ENCODE measurements at regions not wholly inside any gene's neighbourhood (a gene's known extent, or its start where the extent isn't known, plus 50 kb on each side); places are given as distances from the start of the nearest gene placed in this dataset.

- no peaks in the 10 kb centered on the region for H3K4me1 ChIP-seq (ENCODE audit: control insufficient read depth in 4 of 4, insufficient read depth in 4 of 4, low read length in 3 of 4)
- 85% methylated on average over 5 of the region's 5 CpGs for WGBS
- TF ChIP-seq RXRA (IDR thresholded peaks at IDR 0.05) (no peak), HNF4A (conservative IDR thresholded peaks at IDR 0.05) (no peak), GABPA (IDR thresholded peaks at IDR 0.05 in 1 of 2, conservative IDR thresholded peaks at IDR 0.05 in 1 of 2) (no peak), SP1 (IDR thresholded peaks at IDR 0.05) (no peak), YY1 (IDR thresholded peaks at IDR 0.05) (no peak), ATF3 (IDR thresholded peaks at IDR 0.05) (no peak), REST (IDR thresholded peaks at IDR 0.05) (no peak), NR2F2 (IDR thresholded peaks at IDR 0.05) (no peak), FOXA1 (IDR thresholded peaks at IDR 0.05) (no peak), FOXA2 (IDR thresholded peaks at IDR 0.05) (no peak), MAX (IDR thresholded peaks at IDR 0.05) (no peak), EGR1 (IDR thresholded peaks at IDR 0.05; ENCODE audit: low read depth in 2 of 2) (no peak), ZBTB33 (IDR thresholded peaks at IDR 0.05) (no peak), JUND (IDR thresholded peaks at IDR 0.05) (no peak), HNF4G (IDR thresholded peaks at IDR 0.05) (no peak)
- H3K27me3 ChIP-seq (ENCODE audit: control insufficient read depth in 4 of 4, insufficient read depth in 4 of 4, low read length in 3 of 4), result no peaks in the 10 kb centered on the region
- no peak overlapping the region for H3K27ac ChIP-seq (ENCODE audit: low read depth in 1 of 2, low read length in 2 of 2)
- no peak overlapping the region for H3K9ac ChIP-seq (ENCODE audit: low read depth in 1 of 2, low read length in 2 of 2)
- H3K9me3 ChIP-seq (ENCODE audit: control insufficient read depth in 4 of 4, low read length in 3 of 4), result no peaks in the 10 kb centered on the region
- no peak overlapping the region for H3K4me3 ChIP-seq (ENCODE audit: low read depth in 1 of 3, low read length in 3 of 3)
- no peaks in the 10 kb centered on the region for H3K36me3 ChIP-seq (ENCODE audit: control insufficient read depth in 4 of 4, insufficient read depth in 3 of 4, low read depth in 1 of 4, low read length in 3 of 4)
- no peak for DNase-seq (ENCODE audit: low spot score)
Measured at GRCh38 chr4:141395919-141396318, 175.2 kb downstream of the ZNF330 start.

GRCh38 chr4:141402712-141403111 lies 182.0 kb downstream of the ZNF330 start:
- no peak for DNase-seq (ENCODE audit: low spot score)
- Histone ChIP-seq H3K4me1 (ENCODE audit: control insufficient read depth in 4 of 4, insufficient read depth in 4 of 4, low read length in 3 of 4) (no peaks in the 10 kb centered on the region), H3K9ac (ENCODE audit: low read depth in 1 of 2, low read length in 2 of 2) (no peak overlapping the region), H3K27me3 (ENCODE audit: control insufficient read depth in 4 of 4, insufficient read depth in 4 of 4, low read length in 3 of 4) (no peaks in the 10 kb centered on the region), H3K9me3 (ENCODE audit: control insufficient read depth in 4 of 4, low read length in 3 of 4) (no peaks in the 10 kb centered on the region), H3K27ac (ENCODE audit: low read depth in 1 of 2, low read length in 2 of 2) (no peak overlapping the region), H3K4me3 (ENCODE audit: low read depth in 1 of 3, low read length in 3 of 3) (no peak overlapping the region), H3K36me3 (ENCODE audit: control insufficient read depth in 4 of 4, insufficient read depth in 3 of 4, low read depth in 1 of 4, low read length in 3 of 4) (no peaks in the 10 kb centered on the region)
- WGBS, result 83% methylated on average over 5 of the region's 5 CpGs
- no peak for TF ChIP-seq JUND (IDR thresholded peaks at IDR 0.05)
- TF ChIP-seq TAF1 (conservative IDR thresholded peaks at IDR 0.05), result no peak
- TF ChIP-seq EGR1 (IDR thresholded peaks at IDR 0.05; ENCODE audit: low read depth in 2 of 2), result no peak
- TF ChIP-seq, protein P1, sequence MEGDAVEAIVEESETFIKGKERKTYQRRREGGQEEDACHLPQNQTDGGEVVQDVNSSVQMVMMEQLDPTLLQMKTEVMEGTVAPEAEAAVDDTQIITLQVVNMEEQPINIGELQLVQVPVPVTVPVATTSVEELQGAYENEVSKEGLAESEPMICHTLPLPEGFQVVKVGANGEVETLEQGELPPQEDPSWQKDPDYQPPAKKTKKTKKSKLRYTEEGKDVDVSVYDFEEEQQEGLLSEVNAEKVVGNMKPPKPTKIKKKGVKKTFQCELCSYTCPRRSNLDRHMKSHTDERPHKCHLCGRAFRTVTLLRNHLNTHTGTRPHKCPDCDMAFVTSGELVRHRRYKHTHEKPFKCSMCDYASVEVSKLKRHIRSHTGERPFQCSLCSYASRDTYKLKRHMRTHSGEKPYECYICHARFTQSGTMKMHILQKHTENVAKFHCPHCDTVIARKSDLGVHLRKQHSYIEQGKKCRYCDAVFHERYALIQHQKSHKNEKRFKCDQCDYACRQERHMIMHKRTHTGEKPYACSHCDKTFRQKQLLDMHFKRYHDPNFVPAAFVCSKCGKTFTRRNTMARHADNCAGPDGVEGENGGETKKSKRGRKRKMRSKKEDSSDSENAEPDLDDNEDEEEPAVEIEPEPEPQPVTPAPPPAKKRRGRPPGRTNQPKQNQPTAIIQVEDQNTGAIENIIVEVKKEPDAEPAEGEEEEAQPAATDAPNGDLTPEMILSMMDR (IDR thresholded peaks at IDR 0.05; ENCODE audit: low read depth, low read length, missing input control), result no peak
- no peak for TF ChIP-seq MAX (IDR thresholded peaks at IDR 0.05)
- TF ChIP-seq RAD21 (IDR thresholded peaks at IDR 0.05), result no peak
- no peak for TF ChIP-seq ZBTB33 (IDR thresholded peaks at IDR 0.05)
- TF ChIP-seq GABPA (IDR thresholded peaks at IDR 0.05 in 1 of 2, conservative IDR thresholded peaks at IDR 0.05 in 1 of 2), result no peak
- no peak for TF ChIP-seq RXRA (IDR thresholded peaks at IDR 0.05)
- no peak for TF ChIP-seq ATF3 (IDR thresholded peaks at IDR 0.05)
- no peak for TF ChIP-seq YY1 (IDR thresholded peaks at IDR 0.05)
- no peak for TF ChIP-seq HNF4G (IDR thresholded peaks at IDR 0.05)
- no peak for TF ChIP-seq SP1 (IDR thresholded peaks at IDR 0.05)
